Keratinocyte (primary cell): ENCODE measurements at regions not wholly inside any gene's neighbourhood (a gene's known extent, or its start where the extent isn't known, plus 50 kb on each side); places are given as distances from the start of the nearest gene placed in this dataset.

Experiments used
- DNase-seq: peaks from one replicate; pipeline ENCODE4 v3.0.0-alpha.2; 2011; ENCODE audit warnings: low read depth, missing footprints, low spot score
- FAIRE-seq: peaks from 2 replicates; lab custom pipeline; 2011; peaks lifted over from hg19 to GRCh38; lab: Jason Lieb, UNC
- H2AFZ ChIP-seq: 2 replicates; pipeline ENCODE4 v1.6.0; 2012; ENCODE audit warnings: low read length, control low read depth, inconsistent platforms; ENCODE audit not compliant: control insufficient read depth
- H3K27ac ChIP-seq: 2 replicates; pipeline ENCODE4 v1.5.1; 2011; ENCODE audit warnings: low read length; ENCODE audit not compliant: control insufficient read depth, insufficient read depth
- H3K27me3 ChIP-seq: 3 replicates; pipeline ENCODE4 v1.6.0; 2011; ENCODE audit warnings: low read length; ENCODE audit not compliant: control insufficient read depth, insufficient read depth; ENCODE audit errors: extremely low read depth
- H3K36me3 ChIP-seq, 2 experiments: 2 replicates in 1 of 2; 3 replicates in 1 of 2; pipeline ENCODE4 v1.5.1; 2011; ENCODE audit warnings: low read length in 2 of 2, mild to moderate bottlenecking in 1 of 2; ENCODE audit not compliant: control insufficient read depth in 2 of 2, insufficient read depth in 2 of 2; ENCODE audit errors: extremely low read depth in 1 of 2
- H3K4me1 ChIP-seq: 3 replicates; pipeline ENCODE4 v1.5.1; 2011; ENCODE audit warnings: low read length; ENCODE audit not compliant: control insufficient read depth, insufficient read depth; ENCODE audit errors: extremely low read depth
- H3K4me2 ChIP-seq: 3 replicates; pipeline ENCODE4 v1.6.0; 2011; ENCODE audit warnings: low read depth, low read length; ENCODE audit not compliant: control insufficient read depth, insufficient read depth; ENCODE audit errors: extremely low read depth
- H3K4me3 ChIP-seq, 3 experiments: fragments of 200-600 bp in 1 of 3; sonication (generic) in 1 of 3; 2 replicates in 2 of 3; 3 replicates in 1 of 3; pipeline ENCODE4 v1.5.1; 2011 to 2016; ENCODE audit warnings: low read length in 3 of 3, mild to moderate bottlenecking in 3 of 3, control low read depth in 2 of 3, inconsistent platforms in 1 of 3, low read depth in 1 of 3, mixed read lengths in 1 of 3, mixed run types in 1 of 3, moderate library complexity in 1 of 3; ENCODE audit not compliant: control insufficient read depth in 2 of 3, insufficient read depth in 2 of 3; ENCODE audit errors: extremely low read depth in 1 of 3
- H3K79me2 ChIP-seq: 2 replicates; pipeline ENCODE4 v1.6.0; 2012; ENCODE audit warnings: low read length; ENCODE audit not compliant: control insufficient read depth, insufficient read depth
- H3K9ac ChIP-seq: 3 replicates; pipeline ENCODE4 v1.6.0; 2011; ENCODE audit warnings: low read length; ENCODE audit not compliant: control insufficient read depth, insufficient read depth; ENCODE audit errors: extremely low read depth
- H3K9me1 ChIP-seq: 3 replicates; pipeline ENCODE4 v1.6.0; 2011; ENCODE audit warnings: low read length; ENCODE audit not compliant: control insufficient read depth, insufficient read depth; ENCODE audit errors: extremely low read depth
- H3K9me3 ChIP-seq: 2 replicates; pipeline ENCODE4 v1.5.1; 2012; ENCODE audit warnings: low read depth, low read length; ENCODE audit not compliant: control insufficient read depth
- H4K20me1 ChIP-seq: 3 replicates; pipeline ENCODE4 v1.6.0; 2011; ENCODE audit warnings: low read length; ENCODE audit not compliant: control insufficient read depth, insufficient read depth; ENCODE audit errors: extremely low read depth
- CTCF ChIP-seq, 3 experiments: IDR thresholded peaks in 1 of 3; conservative IDR thresholded peaks in 1 of 3; optimal IDR thresholded peaks in 1 of 3; 2 replicates in 2 of 3; 3 replicates in 1 of 3; pipeline versions ENCODE3 to v1.5.1; 2011; ENCODE audit warnings: low read length in 3 of 3, mild to moderate bottlenecking in 3 of 3, moderate library complexity in 2 of 3, control low read depth in 1 of 3, inconsistent platforms in 1 of 3; ENCODE audit not compliant: insufficient read depth in 2 of 3; ENCODE audit errors: extremely low read depth in 1 of 3
- EZH2 ChIP-seq: IDR thresholded peaks from one replicate; pipeline ENCODE4 v1.6.1; 2012; ENCODE audit warnings: inconsistent platforms, mild to moderate bottlenecking, low read length, moderate library complexity
- dilution Hi-C: fragments of 300-500 bp; cut with MboI; formaldehyde crosslinking; loops from one replicate; pipeline ENCODE4 v1.7.0; 2020; ENCODE audit warnings: low sequenced_read_pairs; ENCODE audit not compliant: extremely low pct_ligation_motif_present

GRCh38 chr21:26225046-26225445 is 54.5 kb upstream of the APP start:
- Histone ChIP-seq H3K9me3 (no peaks in the 10 kb centered on the region), H3K9me1 (no peaks in the 10 kb centered on the region), H4K20me1 (no peaks in the 10 kb centered on the region), H3K4me2 (no peak overlapping the region), H3K79me2 (no peaks in the 10 kb centered on the region), H3K27me3 (no peaks in the 10 kb centered on the region), H3K4me1 (no peaks in the 10 kb centered on the region), H3K4me3 (no peak overlapping the region), H3K36me3 (no peaks in the 10 kb centered on the region), H3K9ac (no peak overlapping the region), H3K27ac (no peak overlapping the region), H2AFZ (no peak overlapping the region)
- DNase-seq = no peak
- dilution Hi-C loops = no loop called here
- FAIRE-seq = no peak
- no peak for TF ChIP-seq EZH2
- no peak for TF ChIP-seq CTCF (optimal IDR thresholded peaks at IDR 0.05 in 1 of 3, IDR thresholded peaks at IDR 0.05 in 1 of 3, conservative IDR thresholded peaks at IDR 0.05 in 1 of 3; ENCODE audit: extremely low read depth in 1 of 3, insufficient read depth in 2 of 3, low read length in 3 of 3)

- dilution Hi-C loops = no loop called here
- no peak overlapping the region for H3K4me2 ChIP-seq
- no peak for FAIRE-seq
- no peaks in the 10 kb centered on the region for H3K36me3 ChIP-seq
- no peaks in the 10 kb centered on the region for H3K79me2 ChIP-seq
- no peak overlapping the region for H3K9ac ChIP-seq
- no peaks in the 10 kb centered on the region for H3K9me3 ChIP-seq
- no peak for TF ChIP-seq EZH2
- no peak for TF ChIP-seq CTCF (optimal IDR thresholded peaks at IDR 0.05 in 1 of 3, IDR thresholded peaks at IDR 0.05 in 1 of 3, conservative IDR thresholded peaks at IDR 0.05 in 1 of 3; ENCODE audit: extremely low read depth in 1 of 3, insufficient read depth in 2 of 3, low read length in 3 of 3)
- H4K20me1 ChIP-seq = no peaks in the 10 kb centered on the region
- DNase-seq = no peak
- no peaks in the 10 kb centered on the region for H3K27me3 ChIP-seq
- H3K4me1 ChIP-seq = no peaks in the 10 kb centered on the region
- H2AFZ ChIP-seq = no peak overlapping the region
- H3K4me3 ChIP-seq = no peak overlapping the region
- H3K9me1 ChIP-seq = no peaks in the 10 kb centered on the region
- no peak overlapping the region for H3K27ac ChIP-seq
Measured at GRCh38 chr21:26224366-26224765, 53.8 kb upstream of the APP start.
